GM06990 (cell line): ENCODE measurements at regions not wholly inside any gene's neighbourhood (a gene's known extent, or its start where the extent isn't known, plus 50 kb on each side); places are given as distances from the start of the nearest gene placed in this dataset.

Experiments
- DNase-seq: peaks from one replicate; pipeline ENCODE4 v3.0.0-alpha.2; 2011; ENCODE audit not compliant: insufficient read length; ENCODE audit errors: extremely low read depth
- H3K27me3 ChIP-seq: replicated peaks from 2 replicates; pipeline ENCODE4 v1.6.0; 2011; ENCODE audit warnings: low read length; ENCODE audit not compliant: control insufficient read depth, insufficient read depth
- H3K36me3 ChIP-seq: 2 replicates; pipeline ENCODE4 v1.5.1; 2011; ENCODE audit warnings: low read length; ENCODE audit not compliant: control insufficient read depth, insufficient read depth
- H3K4me3 ChIP-seq: replicated peaks from 2 replicates; pipeline ENCODE4 v1.5.1; 2011; ENCODE audit warnings: low read depth, mild to moderate bottlenecking, control low read depth, low read length
- TF ChIP-seq, protein P1 (sequence below): IDR thresholded peaks from 2 replicates; pipeline ENCODE4 v1.5.1; 2011; ENCODE audit warnings: low read length, control low read depth, mild to moderate bottlenecking, inconsistent platforms; ENCODE audit not compliant: insufficient read depth, poor library complexity, severe bottlenecking

DNA sequence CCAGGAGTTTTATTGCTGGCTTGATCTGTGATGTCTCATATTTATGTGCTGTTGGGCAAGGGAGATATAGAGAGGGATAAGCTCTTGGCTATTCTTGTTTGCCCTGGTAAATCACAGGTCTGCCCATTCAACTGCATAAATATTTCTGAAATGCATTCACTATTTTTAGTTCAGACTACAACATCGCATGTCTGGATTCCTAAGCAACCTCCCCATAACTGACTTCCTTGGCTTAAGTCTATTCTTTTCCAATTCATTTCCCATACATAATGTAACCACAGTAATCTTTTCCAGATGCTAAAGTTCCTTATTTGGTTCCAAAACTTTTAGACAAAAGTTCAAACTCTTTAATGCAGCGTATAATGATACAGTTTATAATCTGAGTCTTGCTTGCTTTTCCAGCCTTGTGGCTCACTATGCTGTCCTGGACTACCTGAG lies 321.4 kb upstream of the ACTBL2 start:
- DNase-seq, result no peak
- no peaks in the 10 kb centered on the region for H3K36me3 ChIP-seq
- H3K27me3 ChIP-seq, result no peaks in the 10 kb centered on the region
- no peak overlapping the region for H3K4me3 ChIP-seq
- TF ChIP-seq, protein P1, sequence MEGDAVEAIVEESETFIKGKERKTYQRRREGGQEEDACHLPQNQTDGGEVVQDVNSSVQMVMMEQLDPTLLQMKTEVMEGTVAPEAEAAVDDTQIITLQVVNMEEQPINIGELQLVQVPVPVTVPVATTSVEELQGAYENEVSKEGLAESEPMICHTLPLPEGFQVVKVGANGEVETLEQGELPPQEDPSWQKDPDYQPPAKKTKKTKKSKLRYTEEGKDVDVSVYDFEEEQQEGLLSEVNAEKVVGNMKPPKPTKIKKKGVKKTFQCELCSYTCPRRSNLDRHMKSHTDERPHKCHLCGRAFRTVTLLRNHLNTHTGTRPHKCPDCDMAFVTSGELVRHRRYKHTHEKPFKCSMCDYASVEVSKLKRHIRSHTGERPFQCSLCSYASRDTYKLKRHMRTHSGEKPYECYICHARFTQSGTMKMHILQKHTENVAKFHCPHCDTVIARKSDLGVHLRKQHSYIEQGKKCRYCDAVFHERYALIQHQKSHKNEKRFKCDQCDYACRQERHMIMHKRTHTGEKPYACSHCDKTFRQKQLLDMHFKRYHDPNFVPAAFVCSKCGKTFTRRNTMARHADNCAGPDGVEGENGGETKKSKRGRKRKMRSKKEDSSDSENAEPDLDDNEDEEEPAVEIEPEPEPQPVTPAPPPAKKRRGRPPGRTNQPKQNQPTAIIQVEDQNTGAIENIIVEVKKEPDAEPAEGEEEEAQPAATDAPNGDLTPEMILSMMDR, result no peak

DNA sequence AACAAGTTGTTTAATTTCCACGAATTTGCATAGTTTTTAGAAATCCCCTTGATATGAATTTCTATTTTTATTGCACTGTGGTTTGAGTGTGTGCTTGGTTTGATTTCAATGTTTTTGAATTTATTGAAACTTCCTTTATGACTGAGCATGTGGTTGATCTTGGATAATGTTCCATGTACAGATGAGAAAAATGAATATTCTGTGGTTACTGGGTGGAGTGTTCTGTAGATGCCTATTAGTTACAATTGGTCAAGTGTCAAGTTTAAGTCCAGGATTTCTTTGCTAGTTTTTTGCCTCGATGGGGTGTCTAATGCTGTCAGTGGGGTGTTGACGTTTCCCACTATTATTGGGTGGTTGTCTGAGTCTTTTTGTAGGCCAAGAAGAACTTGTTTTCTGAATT lies 319.5 kb upstream of the ACTBL2 start:
- TF ChIP-seq, protein P1, result no peak
- Histone ChIP-seq H3K27me3 (no peaks in the 10 kb centered on the region), H3K36me3 (no peaks in the 10 kb centered on the region), H3K4me3 (no peak overlapping the region)
- DNase-seq, result no peak

DNA sequence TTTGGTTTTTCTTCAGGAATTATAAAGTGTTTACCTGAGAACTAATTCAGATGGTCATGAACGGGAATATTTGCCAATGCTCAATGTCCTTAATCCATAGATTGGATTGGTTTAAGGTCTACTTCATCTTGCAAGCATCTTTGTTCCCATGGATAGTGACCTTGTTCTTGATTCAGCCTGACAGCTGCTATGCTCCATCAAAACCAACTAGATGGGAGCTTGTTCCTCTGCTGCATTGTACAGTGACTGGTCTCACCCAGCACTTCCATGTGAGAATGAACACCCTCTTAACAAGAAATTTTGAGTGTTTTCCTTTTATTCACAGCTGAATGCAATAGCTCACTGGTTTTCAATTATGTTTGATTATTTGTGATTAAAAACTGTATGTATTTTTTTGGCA lies 312.6 kb upstream of the ACTBL2 start:
- Histone ChIP-seq H3K36me3 (no peaks in the 10 kb centered on the region), H3K4me3 (no peak overlapping the region), H3K27me3 (no peaks in the 10 kb centered on the region)
- no peak for DNase-seq
- TF ChIP-seq, protein P1, result no peak

DNA sequence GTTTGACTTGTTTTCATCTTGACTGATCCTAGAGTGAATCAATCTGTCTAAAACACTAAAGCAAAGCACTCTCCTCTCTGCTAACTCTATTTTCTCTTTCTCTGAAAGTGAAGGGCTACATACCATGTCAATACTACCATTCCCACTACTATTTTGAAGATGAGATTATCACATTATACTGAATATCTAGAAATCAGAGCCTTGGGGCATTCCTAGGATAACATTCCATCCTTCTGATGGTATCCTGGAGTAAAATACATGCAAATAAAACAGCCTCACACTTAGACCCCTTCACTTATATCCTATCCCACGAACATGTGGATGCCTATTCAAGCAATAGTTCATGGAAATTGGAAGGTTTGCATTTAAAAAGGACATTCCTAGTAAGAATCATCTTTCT lies 309.3 kb upstream of the ACTBL2 start:
- Histone ChIP-seq H3K4me3 (no peak overlapping the region), H3K36me3 (no peaks in the 10 kb centered on the region), H3K27me3 (no peaks in the 10 kb centered on the region)
- no peak for DNase-seq
- TF ChIP-seq, protein P1, result no peak

DNA sequence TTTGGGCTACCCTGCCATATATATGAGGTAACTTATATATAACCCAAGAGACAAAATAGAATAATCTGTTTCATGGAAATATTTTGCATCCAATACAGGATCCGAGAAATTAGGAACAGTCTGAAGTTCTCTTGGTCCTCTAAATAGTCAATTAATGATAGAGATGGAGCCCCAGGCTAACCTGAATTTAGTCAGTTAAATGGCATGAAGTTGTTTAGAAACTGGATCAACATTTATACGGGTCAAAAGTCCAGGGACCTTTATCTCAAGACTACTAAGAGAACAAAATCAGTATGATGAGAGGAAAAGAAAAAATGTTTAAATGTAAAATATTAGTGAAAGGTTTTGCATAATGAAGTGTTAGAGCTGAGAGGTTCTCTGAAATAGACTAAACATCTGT lies 303.3 kb upstream of the ACTBL2 start:
- Histone ChIP-seq H3K36me3 (no peaks in the 10 kb centered on the region), H3K4me3 (no peak overlapping the region), H3K27me3 (no peaks in the 10 kb centered on the region)
- TF ChIP-seq, protein P1, result no peak
- DNase-seq, result no peak

DNA sequence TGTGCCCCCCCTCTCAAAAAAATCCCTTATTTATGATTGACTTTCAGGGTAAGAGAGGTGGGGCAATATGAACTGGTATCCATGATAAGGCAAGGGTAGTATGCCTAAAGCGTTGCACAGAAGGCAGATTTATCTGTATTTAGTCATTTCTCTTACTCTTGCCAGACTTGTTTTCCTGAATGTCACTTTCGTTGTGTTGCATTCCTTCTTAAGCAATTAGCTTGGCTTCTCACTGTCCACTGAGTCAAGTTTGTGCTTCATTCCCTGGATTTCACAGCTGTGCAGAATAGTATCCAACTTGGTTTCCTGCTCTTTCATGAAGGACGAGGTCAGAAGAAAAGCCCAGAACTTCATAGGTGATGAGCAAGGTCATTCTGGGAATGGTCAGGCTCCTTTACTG lies 301.5 kb upstream of the ACTBL2 start:
- H3K36me3 ChIP-seq, result no peaks in the 10 kb centered on the region
- no peaks in the 10 kb centered on the region for H3K27me3 ChIP-seq
- TF ChIP-seq, protein P1, result no peak
- no peak for DNase-seq
- no peak overlapping the region for H3K4me3 ChIP-seq
